ENCODE measurements at regions not wholly inside any gene's neighbourhood (a gene's known extent, or its start where the extent isn't known, plus 50 kb on each side); places are given as distances from the start of the nearest gene placed in this dataset.

GRCh38 chr6:68443704-68444103, 191.4 kb upstream of the ADGRB3 start:
- no peaks in the 10 kb centered on the region for H3K27me3 Mint-ChIP-seq (ENCODE audit: low read depth in 2 of 2)
- H3K9me3 ChIP-seq (ENCODE audit: control insufficient read depth, insufficient read depth, low read length) = no peaks in the 10 kb centered on the region
- no peaks in the 10 kb centered on the region for H3K4me1 Mint-ChIP-seq
- no peak for ATAC-seq
- DNase-seq = no peak
- intact Hi-C loops (cut with micrococcal nuclease) = no loop called here
- H3K9me3 Mint-ChIP-seq = peaks cover 0 to 3% of the 10 kb centered on the region in 2 donors
- no peak overlapping the region for H3K27ac ChIP-seq (ENCODE audit: low read length)
- no peaks in the 10 kb centered on the region for H3K36me3 ChIP-seq (ENCODE audit: control insufficient read depth, insufficient read depth, low read length)
- H3K4me1 ChIP-seq (ENCODE audit: control insufficient read depth, insufficient read depth, low read length) = no peaks in the 10 kb centered on the region
- H3K4me3 Mint-ChIP-seq = no peak overlapping the region
- TF ChIP-seq CTCF (IDR thresholded peaks at IDR 0.05) = no peak
- H3K4me3 ChIP-seq (ENCODE audit: low read length) = no peak overlapping the region
- H3K27me3 ChIP-seq (ENCODE audit: control insufficient read depth, insufficient read depth, low read length) = no peaks in the 10 kb centered on the region
- no peak overlapping the region for H3K27ac Mint-ChIP-seq
- no peaks in the 10 kb centered on the region for H3K36me3 Mint-ChIP-seq

- Mint-ChIP-seq H3K36me3 (peaks cover 11% of the 10 kb centered on the region), H3K27me3 (ENCODE audit: low read depth in 2 of 2) (no peaks in the 10 kb centered on the region), H3K4me3 (no peak overlapping the region), H3K4me1 (no peaks in the 10 kb centered on the region), H3K27ac (no peak overlapping the region), H3K9me3 (peaks cover 14 to 17% of the 10 kb centered on the region in 2 donors)
- no peak for ATAC-seq
- no peak for DNase-seq
- H3K4me3 ChIP-seq (ENCODE audit: low read length) = no peak overlapping the region
- no peak overlapping the region for H3K27ac ChIP-seq (ENCODE audit: low read length)
- no peak for TF ChIP-seq CTCF (IDR thresholded peaks at IDR 0.05)
- H3K27me3 ChIP-seq (ENCODE audit: control insufficient read depth, insufficient read depth, low read length) = no peaks in the 10 kb centered on the region
- H3K4me1 ChIP-seq (ENCODE audit: control insufficient read depth, insufficient read depth, low read length) = no peaks in the 10 kb centered on the region
- H3K9me3 ChIP-seq (ENCODE audit: control insufficient read depth, insufficient read depth, low read length) = no peaks in the 10 kb centered on the region
- intact Hi-C loops (cut with micrococcal nuclease) = no loop called here
- H3K36me3 ChIP-seq (ENCODE audit: control insufficient read depth, insufficient read depth, low read length) = no peaks in the 10 kb centered on the region
These were observed 207.5 kb upstream of the ADGRB3 start for GRCh38 chr6:68427630-68428029.

GRCh38 chr6:68410021-68410420, 225.1 kb upstream of the ADGRB3 start:
- no peaks in the 10 kb centered on the region for H3K27me3 ChIP-seq (ENCODE audit: control insufficient read depth, insufficient read depth, low read length)
- no peaks in the 10 kb centered on the region for H3K36me3 ChIP-seq (ENCODE audit: control insufficient read depth, insufficient read depth, low read length)
- intact Hi-C loops (cut with micrococcal nuclease) = no loop called here
- H3K27ac ChIP-seq (ENCODE audit: low read length) = no peak overlapping the region
- Mint-ChIP-seq H3K36me3 (no peaks in the 10 kb centered on the region), H3K27me3 (ENCODE audit: low read depth in 2 of 2) (no peaks in the 10 kb centered on the region), H3K9me3 (peaks cover 9 to 12% of the 10 kb centered on the region in 2 donors), H3K4me3 (no peak overlapping the region), H3K27ac (no peak overlapping the region), H3K4me1 (no peaks in the 10 kb centered on the region)
- no peaks in the 10 kb centered on the region for H3K4me1 ChIP-seq (ENCODE audit: control insufficient read depth, insufficient read depth, low read length)
- TF ChIP-seq CTCF (IDR thresholded peaks at IDR 0.05) = no peak
- ATAC-seq (no peak), DNase-seq (no peak)
- WGBS (ENCODE audit: insufficient coverage) = 100% methylated on average over 1 of the region's 2 CpGs
- H3K4me3 ChIP-seq (ENCODE audit: low read length) = no peak overlapping the region
- no peaks in the 10 kb centered on the region for H3K9me3 ChIP-seq (ENCODE audit: control insufficient read depth, insufficient read depth, low read length)

GRCh38 chr6:68400396-68400795, 234.7 kb upstream of the ADGRB3 start:
- no peak overlapping the region for H3K27ac ChIP-seq (ENCODE audit: low read length)
- intact Hi-C loops (cut with micrococcal nuclease) = no loop called here
- H3K9me3 Mint-ChIP-seq = peaks cover 19 to 20% of the 10 kb centered on the region in 2 donors
- H3K36me3 Mint-ChIP-seq = peaks cover 27% of the 10 kb centered on the region
- TF ChIP-seq CTCF (IDR thresholded peaks at IDR 0.05) = no peak
- H3K4me3 Mint-ChIP-seq = no peak overlapping the region
- no peaks in the 10 kb centered on the region for H3K27me3 Mint-ChIP-seq (ENCODE audit: low read depth in 2 of 2)
- no peak for ATAC-seq
- H3K27me3 ChIP-seq (ENCODE audit: control insufficient read depth, insufficient read depth, low read length) = no peaks in the 10 kb centered on the region
- H3K4me1 Mint-ChIP-seq = no peaks in the 10 kb centered on the region
- 88% methylated on average over 2 of the region's 2 CpGs for WGBS (ENCODE audit: insufficient coverage)
- peaks cover 18% of the 10 kb centered on the region for H3K9me3 ChIP-seq (ENCODE audit: control insufficient read depth, insufficient read depth, low read length)
- no peak overlapping the region for H3K4me3 ChIP-seq (ENCODE audit: low read length)
- DNase-seq = no peak
- H3K4me1 ChIP-seq (ENCODE audit: control insufficient read depth, insufficient read depth, low read length) = no peaks in the 10 kb centered on the region
- H3K27ac Mint-ChIP-seq = no peak overlapping the region
- no peaks in the 10 kb centered on the region for H3K36me3 ChIP-seq (ENCODE audit: control insufficient read depth, insufficient read depth, low read length)
